ENCODE measurements at regions not wholly inside any gene's neighbourhood (a gene's known extent, or its start where the extent isn't known, plus 50 kb on each side); places are given as distances from the start of the nearest gene placed in this dataset.

DNA sequence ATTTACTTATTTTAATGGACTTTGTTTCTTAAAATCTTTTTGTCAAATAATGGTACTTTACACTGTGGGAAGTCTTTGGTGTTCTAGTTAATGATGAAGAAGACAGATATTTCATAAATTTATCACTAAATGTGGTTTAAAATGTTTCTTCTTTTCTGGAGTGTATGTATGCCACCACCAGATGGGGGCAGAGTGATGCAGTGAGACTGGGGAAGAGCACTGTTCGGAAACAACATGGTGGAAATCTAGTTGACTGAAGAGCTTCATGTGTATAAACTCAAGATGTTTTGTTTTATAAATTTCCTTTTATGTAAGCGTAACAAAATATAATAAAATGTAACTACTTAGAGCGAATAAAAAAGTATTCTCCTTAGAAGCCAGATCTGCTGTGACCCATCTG lies 195.1 kb downstream of the KCNE4 start:
- TF ChIP-seq, protein P1, sequence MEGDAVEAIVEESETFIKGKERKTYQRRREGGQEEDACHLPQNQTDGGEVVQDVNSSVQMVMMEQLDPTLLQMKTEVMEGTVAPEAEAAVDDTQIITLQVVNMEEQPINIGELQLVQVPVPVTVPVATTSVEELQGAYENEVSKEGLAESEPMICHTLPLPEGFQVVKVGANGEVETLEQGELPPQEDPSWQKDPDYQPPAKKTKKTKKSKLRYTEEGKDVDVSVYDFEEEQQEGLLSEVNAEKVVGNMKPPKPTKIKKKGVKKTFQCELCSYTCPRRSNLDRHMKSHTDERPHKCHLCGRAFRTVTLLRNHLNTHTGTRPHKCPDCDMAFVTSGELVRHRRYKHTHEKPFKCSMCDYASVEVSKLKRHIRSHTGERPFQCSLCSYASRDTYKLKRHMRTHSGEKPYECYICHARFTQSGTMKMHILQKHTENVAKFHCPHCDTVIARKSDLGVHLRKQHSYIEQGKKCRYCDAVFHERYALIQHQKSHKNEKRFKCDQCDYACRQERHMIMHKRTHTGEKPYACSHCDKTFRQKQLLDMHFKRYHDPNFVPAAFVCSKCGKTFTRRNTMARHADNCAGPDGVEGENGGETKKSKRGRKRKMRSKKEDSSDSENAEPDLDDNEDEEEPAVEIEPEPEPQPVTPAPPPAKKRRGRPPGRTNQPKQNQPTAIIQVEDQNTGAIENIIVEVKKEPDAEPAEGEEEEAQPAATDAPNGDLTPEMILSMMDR (conservative IDR thresholded peaks at IDR 0.05 in 1 of 2, IDR thresholded peaks at IDR 0.05 in 1 of 2; ENCODE audit: low read depth in 1 of 2, low read length in 2 of 2): peak; percentile 58 to 59
- TF ChIP-seq EZH2 (IDR thresholded peaks at IDR 0.05; ENCODE audit: low read length, missing control alignments): no peak

Data from fibroblast of lung (primary cell).